Lower lobe of right lung (tissue), 2 donors: ENCODE measurements at regions not wholly inside any gene's neighbourhood (a gene's known extent, or its start where the extent isn't known, plus 50 kb on each side); places are given as distances from the start of the nearest gene placed in this dataset.

ENCODE experiments used
- ATAC-seq, 2 donors: fragments of 200-7000 bp; cut with Tn5 transposase; one replicate each; pipeline ENCODE4 v1.9.1; 2020 to 2022; ENCODE audit warnings: mild to moderate bottlenecking in 2 of 2, moderate library complexity in 2 of 2
- DNase-seq: peaks from one replicate; pipeline ENCODE4 v3.0.0-alpha.2; 2020
- H3K27ac ChIP-seq: fragments of 200-600 bp; one replicate; pipeline ENCODE4 v1.8.0; 2022
- H3K27me3 ChIP-seq: fragments of 200-600 bp; one replicate; pipeline ENCODE4 v1.8.0; 2022; ENCODE audit warnings: low read depth
- H3K36me3 ChIP-seq: fragments of 200-600 bp; one replicate; pipeline ENCODE4 v1.8.0; 2022; ENCODE audit warnings: mild to moderate bottlenecking
- H3K4me1 ChIP-seq: fragments of 200-600 bp; one replicate; pipeline ENCODE4 v1.8.0; 2022
- H3K4me3 ChIP-seq: fragments of 200-600 bp; one replicate; pipeline ENCODE4 v1.8.0; 2022; ENCODE audit warnings: mild to moderate bottlenecking
- H3K9me3 ChIP-seq: fragments of 200-600 bp; one replicate; pipeline ENCODE4 v1.8.0; 2022
- CTCF ChIP-seq: fragments of 200-600 bp; IDR thresholded peaks from one replicate; pipeline ENCODE4 v1.8.0; 2022; ENCODE audit warnings: antibody characterized with exemption, mild to moderate bottlenecking
- intact Hi-C: fragments of 100-400 bp; cut with DNase I; formaldehyde crosslinking; loops from one replicate; pipeline ENCODE4 v1.11.0; 2022
- donor health status: DM: no; HTN: yes; CAD: no; lungs with severe emphysema.

DNA sequence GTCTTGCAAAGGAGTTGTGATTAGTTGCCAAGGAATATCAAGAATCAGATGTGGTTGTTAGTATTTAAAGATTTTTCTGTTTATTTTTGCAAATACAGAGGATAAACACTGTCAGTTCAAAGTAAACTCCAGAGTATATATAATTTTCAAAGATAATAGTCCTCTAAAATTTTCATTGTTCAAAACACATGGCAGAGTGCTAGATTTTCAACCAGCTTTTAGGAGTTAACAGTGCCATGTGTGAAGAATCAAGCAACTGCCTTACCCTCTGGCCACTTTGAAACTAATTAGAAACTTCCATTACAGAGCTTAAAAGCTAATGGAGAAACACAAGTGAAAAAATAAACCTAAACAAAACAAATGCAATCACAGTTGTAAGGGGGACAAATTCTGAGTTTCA is 1605.6 kb upstream of the ZEB2 start:
- no peaks in the 10 kb centered on the region for H3K4me1 ChIP-seq
- no peaks in the 10 kb centered on the region for H3K9me3 ChIP-seq
- TF ChIP-seq CTCF: no peak
- intact Hi-C loops: no loop called here
- no peak for ATAC-seq
- H3K27ac ChIP-seq: no peak overlapping the region
- H3K36me3 ChIP-seq: no peaks in the 10 kb centered on the region
- no peaks in the 10 kb centered on the region for H3K27me3 ChIP-seq
- H3K4me3 ChIP-seq: no peak overlapping the region
- DNase-seq: no peak

GRCh38 chr2:146124741-146125140 is 1604.8 kb upstream of the ZEB2 start:
- DNase-seq: no peak

DNA sequence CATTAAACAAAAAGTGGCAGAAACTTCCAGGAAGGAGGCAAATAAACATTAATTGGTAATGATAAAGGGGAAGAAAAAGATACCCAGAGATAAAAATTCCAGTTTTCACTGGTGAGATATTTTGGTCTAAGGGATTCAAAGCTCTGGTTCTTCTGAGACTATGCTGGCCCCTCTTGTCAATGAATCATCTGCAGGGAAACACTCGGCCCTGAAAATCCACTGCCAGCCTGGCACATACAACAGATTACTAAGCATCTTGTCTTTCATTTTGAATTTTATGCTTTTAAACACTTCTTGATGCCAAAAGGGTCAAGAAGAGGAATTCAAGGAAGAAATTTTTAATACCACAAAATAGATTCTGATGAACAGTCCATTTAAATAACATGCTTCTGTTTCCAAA is 1603.8 kb upstream of the ZEB2 start:
- Histone ChIP-seq H3K9me3 (no peaks in the 10 kb centered on the region), H3K4me1 (no peaks in the 10 kb centered on the region), H3K4me3 (no peak overlapping the region), H3K27me3 (no peaks in the 10 kb centered on the region), H3K27ac (no peak overlapping the region), H3K36me3 (no peaks in the 10 kb centered on the region)
- intact Hi-C loops: no loop called here
- DNase-seq (no peak), ATAC-seq (no peak)
- TF ChIP-seq CTCF: no peak

More at GRCh38 chr2:146124741-146125140, 1604.8 kb upstream of the ZEB2 start:
- no peak overlapping the region for H3K27ac ChIP-seq
- intact Hi-C loops: no loop called here
- H3K4me1 ChIP-seq: no peaks in the 10 kb centered on the region
- TF ChIP-seq CTCF: no peak
- H3K36me3 ChIP-seq: no peaks in the 10 kb centered on the region
- H3K9me3 ChIP-seq: no peaks in the 10 kb centered on the region
- no peak overlapping the region for H3K4me3 ChIP-seq
- no peak for ATAC-seq
- no peaks in the 10 kb centered on the region for H3K27me3 ChIP-seq

- Histone ChIP-seq H3K4me1 (no peaks in the 10 kb centered on the region), H3K9me3 (no peaks in the 10 kb centered on the region), H3K27ac (no peak overlapping the region), H3K4me3 (no peak overlapping the region), H3K27me3 (no peaks in the 10 kb centered on the region), H3K36me3 (no peaks in the 10 kb centered on the region)
- DNase-seq: no peak
- intact Hi-C loops: no loop called here
- no peak for ATAC-seq
- TF ChIP-seq CTCF: no peak
These were observed 1603.3 kb upstream of the ZEB2 start for GRCh38 chr2:146123256-146123655.

GRCh38 chr2:146119586-146119985 is 1599.7 kb upstream of the ZEB2 start:
- ATAC-seq (no peak), DNase-seq (no peak)
- H3K4me3 ChIP-seq: no peak overlapping the region
- intact Hi-C loops: no loop called here
- no peak for TF ChIP-seq CTCF
- no peaks in the 10 kb centered on the region for H3K36me3 ChIP-seq
- H3K27me3 ChIP-seq: no peaks in the 10 kb centered on the region
- no peak overlapping the region for H3K27ac ChIP-seq
- no peaks in the 10 kb centered on the region for H3K9me3 ChIP-seq
- no peaks in the 10 kb centered on the region for H3K4me1 ChIP-seq

- no peak for ATAC-seq
- DNase-seq: no peak
- Histone ChIP-seq H3K4me1 (no peaks in the 10 kb centered on the region), H3K27ac (no peak overlapping the region), H3K9me3 (no peaks in the 10 kb centered on the region), H3K4me3 (no peak overlapping the region), H3K36me3 (no peaks in the 10 kb centered on the region), H3K27me3 (no peaks in the 10 kb centered on the region)
- TF ChIP-seq CTCF: no peak
- intact Hi-C loops: no loop called here
These were observed 1589.1 kb upstream of the ZEB2 start for GRCh38 chr2:146108993-146109392.
